ENCODE measurements at regions not wholly inside any gene's neighbourhood (a gene's known extent, or its start where the extent isn't known, plus 50 kb on each side); places are given as distances from the start of the nearest gene placed in this dataset.

DNA sequence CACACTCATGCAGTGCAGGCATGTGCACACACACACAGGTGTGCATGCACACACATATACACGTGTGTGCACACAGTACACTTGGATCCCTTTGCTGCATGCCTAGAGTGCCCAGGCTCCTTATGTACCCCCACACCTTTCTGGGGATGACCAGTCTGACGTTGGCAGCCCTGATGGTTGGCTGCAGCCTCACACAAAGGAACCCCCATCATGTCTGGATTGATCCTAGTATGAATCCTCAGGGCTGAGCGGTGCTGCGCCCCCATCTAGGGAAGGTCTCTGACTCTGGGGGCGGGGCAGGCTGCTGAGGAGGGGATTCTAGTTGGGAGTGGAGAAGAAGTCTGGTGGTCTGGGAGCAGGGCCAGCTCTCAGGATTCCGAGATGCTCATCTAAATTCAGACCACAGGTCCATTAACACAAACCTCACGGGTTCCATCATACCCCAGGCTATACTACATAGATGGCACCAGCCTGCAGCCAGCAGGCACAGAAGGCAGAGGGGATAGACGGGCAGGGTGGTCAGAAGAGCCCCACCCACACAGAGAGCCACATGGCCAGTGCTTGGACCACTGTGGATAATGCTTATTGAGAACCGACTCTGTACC, 50.5 kb upstream of the OLFM1 start:
- DNase-seq (ENCODE audit: low read depth, low spot score) = no peak

GRCh38 chr9:135037521-135038250, 49.8 kb upstream of the OLFM1 start:
- no peak for DNase-seq (ENCODE audit: low read depth, low spot score)
- TF ChIP-seq YY1 (IDR thresholded peaks at IDR 0.05; ENCODE audit: insufficient read depth, insufficient read length) (no peak), ZNF274 (IDR thresholded peaks at IDR 0.05; ENCODE audit: low read depth, low read length) (no peak), SUZ12 (IDR thresholded peaks at IDR 0.05; ENCODE audit: extremely low read depth, insufficient read depth, insufficient read length) (no peak)
- no peaks in the 10 kb centered on the region for H3K4me1 ChIP-seq (ENCODE audit: insufficient read depth, insufficient read length)
- no peak overlapping the region for H3K9ac ChIP-seq (ENCODE audit: insufficient read length, low read depth)
- no peaks in the 10 kb centered on the region for H3K27me3 ChIP-seq (ENCODE audit: insufficient read depth, insufficient read length)
- no peaks in the 10 kb centered on the region for H3K9me3 ChIP-seq (ENCODE audit: insufficient read depth, low read length)
- H3K4me3 ChIP-seq (ENCODE audit: insufficient read length, low read depth) = no peak overlapping the region
- no peaks in the 10 kb centered on the region for H3K36me3 ChIP-seq (ENCODE audit: insufficient read depth, insufficient read length, low read length)

More for the DNA sequence above, 50.5 kb upstream of the OLFM1 start:
- H3K4me3 ChIP-seq (ENCODE audit: insufficient read length, low read depth) = no peak overlapping the region
- H3K9me3 ChIP-seq (ENCODE audit: insufficient read depth, low read length) = no peaks in the 10 kb centered on the region
- H3K36me3 ChIP-seq (ENCODE audit: insufficient read depth, insufficient read length, low read length) = no peaks in the 10 kb centered on the region
- peaks cover 2% of the 10 kb centered on the region for H3K4me1 ChIP-seq (ENCODE audit: insufficient read depth, insufficient read length)
- no peak overlapping the region for H3K9ac ChIP-seq (ENCODE audit: insufficient read length, low read depth)
- TF ChIP-seq ZNF274 (IDR thresholded peaks at IDR 0.05; ENCODE audit: low read depth, low read length) = no peak
- TF ChIP-seq YY1 (IDR thresholded peaks at IDR 0.05; ENCODE audit: insufficient read depth, insufficient read length) = no peak
- no peak for TF ChIP-seq SUZ12 (IDR thresholded peaks at IDR 0.05; ENCODE audit: extremely low read depth, insufficient read depth, insufficient read length)
- H3K27me3 ChIP-seq (ENCODE audit: insufficient read depth, insufficient read length) = no peaks in the 10 kb centered on the region

Data from NT2/D1 (cell line).